Mesendoderm (in vitro differentiated cells): ENCODE measurements at regions not wholly inside any gene's neighbourhood (a gene's known extent, or its start where the extent isn't known, plus 50 kb on each side); places are given as distances from the start of the nearest gene placed in this dataset.

ENCODE experiments used
- DNase-seq: peaks from one replicate; pipeline ENCODE4 v3.0.0; 2013
- H2AK5ac ChIP-seq: 2 replicates; pipeline ENCODE4 v1.6.1; 2013; ENCODE audit warnings: low read length, inconsistent platforms
- H2BK120ac ChIP-seq: 2 replicates; pipeline ENCODE4 v1.6.1; 2013; ENCODE audit warnings: low read depth, mild to moderate bottlenecking, low read length, moderate library complexity, mixed read lengths
- H2BK15ac ChIP-seq: replicated peaks from 2 replicates; pipeline ENCODE4 v1.6.1; 2013; ENCODE audit warnings: low read depth, mild to moderate bottlenecking, moderate library complexity
- H2BK5ac ChIP-seq: 2 replicates; pipeline ENCODE4 v1.6.1; 2013; ENCODE audit warnings: low read length, inconsistent platforms
- H3K18ac ChIP-seq: 2 replicates; pipeline ENCODE4 v1.6.1; 2013; ENCODE audit warnings: mild to moderate bottlenecking, low read length, mixed read lengths
- H3K23ac ChIP-seq: one replicate; pipeline ENCODE4 v1.6.1; 2013; ENCODE audit warnings: low read length
- H3K27ac ChIP-seq: 2 replicates; pipeline ENCODE4 v1.5.1; 2013; ENCODE audit warnings: low read depth, mild to moderate bottlenecking, inconsistent platforms, low read length, moderate library complexity
- H3K27me3 ChIP-seq: 2 replicates; pipeline ENCODE4 v1.6.1; 2013; ENCODE audit warnings: low read length, control low read depth, mild to moderate bottlenecking, inconsistent platforms; ENCODE audit not compliant: insufficient read depth, poor library complexity
- H3K36me3 ChIP-seq: 2 replicates; pipeline ENCODE4 v1.6.1; 2013; ENCODE audit warnings: low read length, inconsistent platforms; ENCODE audit not compliant: control insufficient read depth, insufficient read depth
- H3K4ac ChIP-seq: one replicate; pipeline ENCODE4 v1.6.1; 2013; ENCODE audit warnings: low read depth, mild to moderate bottlenecking, low read length, moderate library complexity
- H3K4me1 ChIP-seq: 2 replicates; pipeline ENCODE4 v1.6.1; 2013; ENCODE audit warnings: low read depth, low read length, inconsistent platforms; ENCODE audit not compliant: control insufficient read depth
- H3K4me2 ChIP-seq: 2 replicates; pipeline ENCODE4 v1.6.1; 2013; ENCODE audit warnings: low read length
- H3K4me3 ChIP-seq: 2 replicates; pipeline ENCODE4 v1.5.1; 2013; ENCODE audit warnings: mild to moderate bottlenecking, low read length
- H3K56ac ChIP-seq: one replicate; pipeline ENCODE4 v1.6.1; 2013; ENCODE audit warnings: low read length
- H3K79me1 ChIP-seq: 2 replicates; pipeline ENCODE4 v1.6.1; 2013; ENCODE audit warnings: low read length, inconsistent platforms
- H3K79me2 ChIP-seq: 2 replicates; pipeline ENCODE4 v1.6.1; 2013; ENCODE audit warnings: mild to moderate bottlenecking, low read length; ENCODE audit not compliant: control insufficient read depth, insufficient read depth
- H3K9ac ChIP-seq: 2 replicates; pipeline ENCODE4 v1.6.1; 2013; ENCODE audit warnings: low read length, inconsistent platforms
- H4K5ac ChIP-seq: one replicate; pipeline ENCODE4 v1.6.1; 2013; ENCODE audit warnings: low read length
- H4K8ac ChIP-seq: one replicate; pipeline ENCODE4 v1.6.1; 2013; ENCODE audit warnings: low read depth, mild to moderate bottlenecking, control low read depth, low read length, moderate library complexity
- WGBS: extraction: QIAGEN DNeasy Blood & Tissue Kit; methylation state at CpG from one replicate; pipeline ENCODE4 v1.1.7; 2013; ENCODE audit warnings: low lambda C conversion rate, missing lambda C conversion rate; ENCODE audit not compliant: insufficient coverage; ENCODE audit errors: extremely low coverage; 5-methylcytosine and 5-hydroxymethylcytosine counted together

DNA sequence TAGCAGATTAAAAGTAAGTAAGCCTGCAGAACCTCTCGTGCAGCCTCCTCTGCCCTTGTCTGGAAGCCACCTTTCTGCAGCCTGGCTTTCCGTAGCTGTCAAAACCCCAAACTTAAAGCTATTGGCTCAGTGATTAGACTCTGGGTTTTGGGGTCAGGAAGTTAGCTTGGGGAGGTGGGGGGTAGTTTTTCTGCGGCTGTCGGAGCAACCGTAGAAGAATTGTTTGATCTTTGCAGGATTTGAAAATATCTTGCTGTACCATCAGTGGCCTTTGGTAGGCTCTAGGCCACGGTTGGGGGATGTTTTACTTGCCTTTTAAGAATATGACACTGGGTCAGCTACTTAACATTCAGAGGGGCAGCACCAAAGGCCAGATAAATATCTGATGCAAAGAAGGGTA, 88.4 kb upstream of the RASGRP1 start:
- DNase-seq = no peak
- no peaks in the 10 kb centered on the region for H3K79me2 ChIP-seq

DNA sequence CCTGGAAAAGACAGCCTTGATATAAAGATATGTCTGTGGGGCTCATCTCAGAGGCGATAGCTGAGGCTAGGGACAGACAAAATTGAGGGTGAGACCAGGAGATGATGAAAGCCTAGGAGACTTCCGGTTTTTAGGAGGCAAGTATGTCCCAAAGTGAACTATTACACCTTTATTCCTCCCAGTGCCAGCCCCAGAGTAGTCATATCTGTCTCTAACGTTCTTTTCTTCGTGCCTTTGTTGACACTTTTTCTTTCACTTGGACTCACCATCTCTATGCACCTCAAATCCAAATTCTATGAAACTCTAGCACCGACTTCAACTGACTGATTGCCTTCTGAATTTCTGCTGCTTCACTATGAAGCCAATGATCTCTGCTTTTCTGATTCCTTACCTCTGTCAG, 93.8 kb upstream of the RASGRP1 start:
- no peak for DNase-seq
- Histone ChIP-seq H2BK15ac (no peak overlapping the region), H3K27ac (no peak overlapping the region), H3K79me1 (no peaks in the 10 kb centered on the region), H3K18ac (no peak overlapping the region), H4K5ac (no peak overlapping the region), H3K27me3 (no peaks in the 10 kb centered on the region), H3K56ac (no peak overlapping the region), H3K36me3 (no peaks in the 10 kb centered on the region), H2BK120ac (no peak overlapping the region), H3K4me1 (no peaks in the 10 kb centered on the region), H2BK5ac (no peak overlapping the region), H3K79me2 (no peaks in the 10 kb centered on the region), H3K4me2 (no peak overlapping the region), H3K9ac (no peak overlapping the region), H3K4ac (no peak overlapping the region), H2AK5ac (no peak overlapping the region), H3K23ac (no peak overlapping the region), H4K8ac (no peak overlapping the region), H3K4me3 (no peak overlapping the region)
- WGBS = no CpG with 5 or more reads among the region's 5 CpGs

More for the DNA sequence above, 88.4 kb upstream of the RASGRP1 start:
- no peak overlapping the region for H2BK120ac ChIP-seq
- no peak overlapping the region for H3K9ac ChIP-seq
- H2BK5ac ChIP-seq = no peak overlapping the region
- H4K5ac ChIP-seq = no peak overlapping the region
- H3K18ac ChIP-seq = no peak overlapping the region
- no peak overlapping the region for H3K4ac ChIP-seq
- H3K27ac ChIP-seq = no peak overlapping the region
- WGBS = no CpG with 5 or more reads among the region's 6 CpGs
- H2AK5ac ChIP-seq = no peak overlapping the region
- no peaks in the 10 kb centered on the region for H3K79me1 ChIP-seq
- no peak overlapping the region for H4K8ac ChIP-seq
- H3K4me2 ChIP-seq = no peak overlapping the region
- H3K27me3 ChIP-seq = no peaks in the 10 kb centered on the region
- no peak overlapping the region for H3K4me3 ChIP-seq
- H2BK15ac ChIP-seq = no peak overlapping the region
- H3K56ac ChIP-seq = no peak overlapping the region
- H3K4me1 ChIP-seq = peaks cover 3% of the 10 kb centered on the region
- no peak overlapping the region for H3K23ac ChIP-seq
- no peaks in the 10 kb centered on the region for H3K36me3 ChIP-seq

DNA sequence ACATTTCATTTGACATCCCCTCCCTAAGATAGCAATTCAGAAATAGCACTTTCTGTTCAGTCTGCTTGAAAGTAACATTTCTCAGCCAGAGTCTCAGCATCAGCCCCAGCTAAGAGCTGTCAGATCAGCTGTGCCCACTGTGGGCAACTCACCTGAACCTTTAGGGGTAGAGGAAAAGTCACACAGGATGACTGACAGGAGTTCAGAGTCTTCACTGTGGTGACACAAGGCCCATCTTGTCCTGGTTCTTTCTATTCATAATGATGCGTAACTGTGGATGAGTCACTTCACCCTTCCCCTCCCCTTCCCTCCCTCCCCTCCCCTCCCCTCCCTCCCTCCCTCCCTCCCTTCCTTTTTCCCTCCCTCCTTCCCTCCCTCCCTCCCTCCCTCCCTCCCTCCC, 96.1 kb upstream of the RASGRP1 start:
- DNase-seq = no peak

DNA sequence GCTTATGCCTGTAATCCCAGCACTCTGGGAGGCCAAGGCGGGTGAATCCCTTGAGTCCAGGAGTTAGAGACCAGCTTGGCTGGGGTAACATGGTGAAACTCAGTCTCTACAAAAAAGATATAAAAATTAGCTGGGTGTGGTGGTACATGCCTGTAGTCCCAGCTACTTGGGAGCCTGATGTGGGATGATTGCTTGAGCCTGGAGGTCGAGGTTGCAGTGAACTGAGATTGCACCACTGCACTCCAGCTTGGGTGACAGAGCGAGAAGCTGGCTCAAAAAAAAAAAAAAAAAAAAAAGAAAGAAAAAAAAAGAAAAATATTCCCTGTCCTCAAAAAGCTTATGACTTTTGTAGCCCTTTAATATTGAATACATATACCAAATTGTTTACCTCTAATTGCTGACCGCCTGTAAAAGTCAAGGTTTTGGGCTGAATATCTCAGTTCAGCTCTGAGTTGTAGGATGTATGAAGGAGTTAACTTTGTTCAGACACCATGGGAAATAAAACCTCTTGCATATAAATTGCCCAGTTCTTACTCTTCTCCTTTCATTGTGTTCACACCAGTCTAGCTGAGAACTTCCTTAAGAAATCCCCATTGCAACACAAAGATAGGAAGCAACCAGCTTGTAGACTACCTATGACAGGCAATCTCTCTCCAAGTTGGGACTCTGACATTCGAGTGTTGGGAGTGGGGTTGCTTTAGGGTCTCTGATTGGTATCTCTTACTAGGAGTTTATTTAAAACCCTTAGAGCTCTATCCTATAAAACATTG, 97.6 kb upstream of the RASGRP1 start:
- no peak for DNase-seq
- Histone ChIP-seq H3K27me3 (peaks cover 2% of the 10 kb centered on the region), H3K4me2 (no peak overlapping the region), H2BK5ac (no peak overlapping the region), H3K79me1 (no peaks in the 10 kb centered on the region), H4K8ac (no peak overlapping the region), H3K23ac (no peak overlapping the region), H3K27ac (no peak overlapping the region), H2BK120ac (no peak overlapping the region), H3K56ac (no peak overlapping the region), H2AK5ac (no peak overlapping the region), H4K5ac (no peak overlapping the region), H3K4me1 (peaks cover 4% of the 10 kb centered on the region), H3K36me3 (no peaks in the 10 kb centered on the region), H3K9ac (no peak overlapping the region), H3K4ac (no peak overlapping the region), H3K79me2 (no peaks in the 10 kb centered on the region), H2BK15ac (no peak overlapping the region), H3K18ac (no peak overlapping the region), H3K4me3 (no peak overlapping the region)
- no CpG with 5 or more reads among the region's 5 CpGs for WGBS

More for the DNA sequence above, 96.1 kb upstream of the RASGRP1 start:
- Histone ChIP-seq H4K8ac (no peak overlapping the region), H3K27ac (no peak overlapping the region), H3K4me2 (no peak overlapping the region), H3K4me1 (no peaks in the 10 kb centered on the region), H2BK5ac (no peak overlapping the region), H4K5ac (no peak overlapping the region), H3K27me3 (peaks cover 2% of the 10 kb centered on the region), H3K9ac (no peak overlapping the region), H3K18ac (no peak overlapping the region), H2BK120ac (no peak overlapping the region), H2AK5ac (no peak overlapping the region), H3K79me2 (no peaks in the 10 kb centered on the region), H3K56ac (no peak overlapping the region), H3K4me3 (no peak overlapping the region), H3K23ac (no peak overlapping the region), H3K4ac (no peak overlapping the region), H2BK15ac (no peak overlapping the region), H3K79me1 (no peaks in the 10 kb centered on the region), H3K36me3 (no peaks in the 10 kb centered on the region)
- WGBS = no CpG with 5 or more reads among the region's 1 CpG

DNA sequence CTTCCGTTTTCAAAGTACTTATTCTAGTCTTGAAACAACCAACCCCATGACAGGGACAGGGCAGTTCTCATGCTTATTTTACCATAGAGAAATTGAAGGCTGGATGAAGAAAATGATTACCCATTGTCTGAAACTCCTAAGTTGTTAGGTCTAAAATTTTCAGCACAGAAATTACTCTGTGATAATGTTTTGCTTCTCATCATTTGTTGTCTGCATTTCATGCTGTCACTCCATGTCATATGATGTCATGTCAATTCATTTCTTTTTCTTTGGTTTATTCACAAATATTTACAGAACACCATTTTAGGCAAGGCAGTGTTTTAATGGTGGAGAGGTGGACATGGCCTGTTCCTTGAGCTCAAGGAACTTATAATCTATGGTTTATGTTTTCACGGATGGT, 98.2 kb upstream of the RASGRP1 start:
- no peak overlapping the region for H3K4ac ChIP-seq
- H3K23ac ChIP-seq = no peak overlapping the region
- no peak overlapping the region for H3K4me2 ChIP-seq
- no peak overlapping the region for H2BK15ac ChIP-seq
- H3K79me1 ChIP-seq = no peaks in the 10 kb centered on the region
- H3K27ac ChIP-seq = no peak overlapping the region
- H3K18ac ChIP-seq = no peak overlapping the region
- no peak for DNase-seq
- no CpG with 5 or more reads among the region's 2 CpGs for WGBS
- H3K27me3 ChIP-seq = peaks cover 2% of the 10 kb centered on the region
- H3K56ac ChIP-seq = no peak overlapping the region
- no peak overlapping the region for H2BK120ac ChIP-seq
- H4K8ac ChIP-seq = no peak overlapping the region
- H2AK5ac ChIP-seq = no peak overlapping the region
- H2BK5ac ChIP-seq = no peak overlapping the region
- no peak overlapping the region for H3K9ac ChIP-seq
- H3K79me2 ChIP-seq = no peaks in the 10 kb centered on the region
- no peak overlapping the region for H3K4me3 ChIP-seq
- H3K4me1 ChIP-seq = peaks cover 4% of the 10 kb centered on the region
- H3K36me3 ChIP-seq = no peaks in the 10 kb centered on the region
- no peak overlapping the region for H4K5ac ChIP-seq
